ENCODE measurements at regions not wholly inside any gene's neighbourhood (a gene's known extent, or its start where the extent isn't known, plus 50 kb on each side); places are given as distances from the start of the nearest gene placed in this dataset.

DNA sequence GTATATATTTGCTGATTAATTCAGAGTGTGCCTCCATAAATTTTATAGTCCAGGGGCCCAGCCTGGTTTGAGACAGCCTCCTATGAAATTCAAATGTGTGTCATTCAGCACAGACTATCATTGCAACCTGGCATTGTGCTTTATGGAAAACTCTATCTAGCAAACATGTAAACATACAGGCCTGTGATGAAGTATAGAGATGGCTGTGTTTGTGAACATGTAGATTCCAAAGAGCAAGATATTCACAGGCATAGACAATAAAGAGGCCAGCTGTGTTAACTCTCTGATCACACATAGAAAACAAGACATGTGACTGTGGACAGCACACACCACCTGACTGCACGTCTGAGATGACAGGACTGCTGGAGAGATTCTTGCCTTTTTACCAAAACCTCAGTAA, 297.9 kb downstream of the EN1 start:
- TF ChIP-seq, protein P1, sequence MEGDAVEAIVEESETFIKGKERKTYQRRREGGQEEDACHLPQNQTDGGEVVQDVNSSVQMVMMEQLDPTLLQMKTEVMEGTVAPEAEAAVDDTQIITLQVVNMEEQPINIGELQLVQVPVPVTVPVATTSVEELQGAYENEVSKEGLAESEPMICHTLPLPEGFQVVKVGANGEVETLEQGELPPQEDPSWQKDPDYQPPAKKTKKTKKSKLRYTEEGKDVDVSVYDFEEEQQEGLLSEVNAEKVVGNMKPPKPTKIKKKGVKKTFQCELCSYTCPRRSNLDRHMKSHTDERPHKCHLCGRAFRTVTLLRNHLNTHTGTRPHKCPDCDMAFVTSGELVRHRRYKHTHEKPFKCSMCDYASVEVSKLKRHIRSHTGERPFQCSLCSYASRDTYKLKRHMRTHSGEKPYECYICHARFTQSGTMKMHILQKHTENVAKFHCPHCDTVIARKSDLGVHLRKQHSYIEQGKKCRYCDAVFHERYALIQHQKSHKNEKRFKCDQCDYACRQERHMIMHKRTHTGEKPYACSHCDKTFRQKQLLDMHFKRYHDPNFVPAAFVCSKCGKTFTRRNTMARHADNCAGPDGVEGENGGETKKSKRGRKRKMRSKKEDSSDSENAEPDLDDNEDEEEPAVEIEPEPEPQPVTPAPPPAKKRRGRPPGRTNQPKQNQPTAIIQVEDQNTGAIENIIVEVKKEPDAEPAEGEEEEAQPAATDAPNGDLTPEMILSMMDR (IDR thresholded peaks at IDR 0.05; ENCODE audit: poor library complexity, severe bottlenecking), result no peak
- TF ChIP-seq TAF1 (IDR thresholded peaks at IDR 0.05; ENCODE audit: low read depth) (no peak), POLR2AphosphoS5 (IDR thresholded peaks at IDR 0.05) (no peak), SMC3 (conservative IDR thresholded peaks at IDR 0.05; ENCODE audit: poor library complexity) (no peak), EZH2 (IDR thresholded peaks at IDR 0.05; ENCODE audit: borderline replicate concordance, insufficient read depth, low read length, poor library complexity, severe bottlenecking) (no peak), EP300 (conservative IDR thresholded peaks at IDR 0.05; ENCODE audit: poor library complexity, severe bottlenecking) (no peak), MXI1 (conservative IDR thresholded peaks at IDR 0.05; ENCODE audit: poor library complexity, severe bottlenecking) (no peak)
- TF ChIP-seq, protein P2, sequence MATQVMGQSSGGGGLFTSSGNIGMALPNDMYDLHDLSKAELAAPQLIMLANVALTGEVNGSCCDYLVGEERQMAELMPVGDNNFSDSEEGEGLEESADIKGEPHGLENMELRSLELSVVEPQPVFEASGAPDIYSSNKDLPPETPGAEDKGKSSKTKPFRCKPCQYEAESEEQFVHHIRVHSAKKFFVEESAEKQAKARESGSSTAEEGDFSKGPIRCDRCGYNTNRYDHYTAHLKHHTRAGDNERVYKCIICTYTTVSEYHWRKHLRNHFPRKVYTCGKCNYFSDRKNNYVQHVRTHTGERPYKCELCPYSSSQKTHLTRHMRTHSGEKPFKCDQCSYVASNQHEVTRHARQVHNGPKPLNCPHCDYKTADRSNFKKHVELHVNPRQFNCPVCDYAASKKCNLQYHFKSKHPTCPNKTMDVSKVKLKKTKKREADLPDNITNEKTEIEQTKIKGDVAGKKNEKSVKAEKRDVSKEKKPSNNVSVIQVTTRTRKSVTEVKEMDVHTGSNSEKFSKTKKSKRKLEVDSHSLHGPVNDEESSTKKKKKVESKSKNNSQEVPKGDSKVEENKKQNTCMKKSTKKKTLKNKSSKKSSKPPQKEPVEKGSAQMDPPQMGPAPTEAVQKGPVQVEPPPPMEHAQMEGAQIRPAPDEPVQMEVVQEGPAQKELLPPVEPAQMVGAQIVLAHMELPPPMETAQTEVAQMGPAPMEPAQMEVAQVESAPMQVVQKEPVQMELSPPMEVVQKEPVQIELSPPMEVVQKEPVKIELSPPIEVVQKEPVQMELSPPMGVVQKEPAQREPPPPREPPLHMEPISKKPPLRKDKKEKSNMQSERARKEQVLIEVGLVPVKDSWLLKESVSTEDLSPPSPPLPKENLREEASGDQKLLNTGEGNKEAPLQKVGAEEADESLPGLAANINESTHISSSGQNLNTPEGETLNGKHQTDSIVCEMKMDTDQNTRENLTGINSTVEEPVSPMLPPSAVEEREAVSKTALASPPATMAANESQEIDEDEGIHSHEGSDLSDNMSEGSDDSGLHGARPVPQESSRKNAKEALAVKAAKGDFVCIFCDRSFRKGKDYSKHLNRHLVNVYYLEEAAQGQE (IDR thresholded peaks at IDR 0.05; ENCODE audit: borderline replicate concordance), result no peak
